SK-N-SH (cell line): ENCODE measurements at regions not wholly inside any gene's neighbourhood (a gene's known extent, or its start where the extent isn't known, plus 50 kb on each side); places are given as distances from the start of the nearest gene placed in this dataset.

Source experiments
- CTCF ChIA-PET: fragments of 300-600, 350-600 bp; formaldehyde crosslinking; extraction: SDS; loops from one replicate; lab custom pipeline; 2021; lab: Yijun Ruan, JAX
- POLR2A ChIA-PET: fragments of 350-600 bp; sonication (Branson Sonifier 250); formaldehyde crosslinking; extraction: SDS; loops from one replicate; lab custom pipeline; 2020; ENCODE audit warnings: antibody characterized with exemption, inconsistent platforms; lab: Yijun Ruan, JAX
- DNase-seq: peaks from one replicate; pipeline ENCODE4 v3.0.0; 2012
- H2AFZ ChIP-seq: fragments of 200-600 bp; sonication (generic); 2 replicates; pipeline ENCODE4 v1.8.1; 2016; ENCODE audit warnings: antibody characterized with exemption, mild to moderate bottlenecking, low read depth
- H3F3A ChIP-seq: fragments of 200-600 bp; sonication (generic); replicated peaks from 2 replicates; pipeline ENCODE3; 2016; ENCODE audit warnings: antibody characterized with exemption, mild to moderate bottlenecking; ENCODE audit not compliant: insufficient read depth
- H3K27ac ChIP-seq, 2 experiments: fragments of 200-500 bp in 1 of 2; fragments of 200-600 bp in 1 of 2; sonication (Bioruptor generic) in 1 of 2; sonication (generic), shearing (Covaris generic) in 1 of 2; 2 replicates each; pipeline versions ENCODE4 v1.5.1 to v1.6.1; 2014 to 2016; ENCODE audit warnings: low read depth in 2 of 2, inconsistent platforms in 1 of 2, low read length in 1 of 2, mild to moderate bottlenecking in 1 of 2, mixed read lengths in 1 of 2
- H3K27me3 ChIP-seq: fragments of 200-600 bp; sonication (generic), shearing (Covaris generic); 2 replicates; pipeline ENCODE4 v1.6.1; 2016; ENCODE audit warnings: mixed run types; ENCODE audit not compliant: insufficient read depth
- H3K36me3 ChIP-seq, 2 experiments: fragments of 200-500 bp in 1 of 2; fragments of 200-600 bp in 1 of 2; sonication (Bioruptor generic) in 1 of 2; sonication (generic) in 1 of 2; replicated peaks in 1 of 2; 2 replicates each; pipeline versions ENCODE3 to v1.5.1; 2014 to 2016; ENCODE audit warnings: low read length in 1 of 2, mild to moderate bottlenecking in 1 of 2; ENCODE audit not compliant: insufficient read depth in 2 of 2, control insufficient read depth in 1 of 2
- H3K4me1 ChIP-seq, 2 experiments: fragments of 200-500 bp in 1 of 2; fragments of 200-600 bp in 1 of 2; sonication (Bioruptor generic) in 1 of 2; sonication (generic), shearing (Covaris generic) in 1 of 2; 2 replicates each; pipeline versions ENCODE4 v1.5.1 to v1.6.1; 2014 to 2016; ENCODE audit warnings: low read depth in 1 of 2, low read length in 1 of 2, mixed run types in 1 of 2; ENCODE audit not compliant: insufficient read depth in 2 of 2, control insufficient read depth in 1 of 2
- H3K4me2 ChIP-seq: fragments of 200-600 bp; sonication (generic), shearing (Covaris generic); 2 replicates; pipeline ENCODE4 v1.6.1; 2017; ENCODE audit warnings: mixed run types
- H3K4me3 ChIP-seq, 2 experiments: fragments of 200-500 bp in 1 of 2; fragments of 200-600 bp in 1 of 2; sonication (Bioruptor generic) in 1 of 2; sonication (generic), shearing (Covaris generic) in 1 of 2; 2 replicates each; pipeline versions ENCODE4 v1.5.1 to v1.8.1; 2014 to 2016; ENCODE audit warnings: low read depth in 2 of 2, inconsistent platforms in 1 of 2, low read length in 1 of 2, mild to moderate bottlenecking in 1 of 2, mixed read lengths in 1 of 2, moderate library complexity in 1 of 2
- H3K79me2 ChIP-seq: fragments of 200-600 bp; sonication (generic); 2 replicates; pipeline ENCODE4 v1.8.1; 2017; ENCODE audit warnings: mild to moderate bottlenecking; ENCODE audit not compliant: insufficient read depth
- H3K9ac ChIP-seq: fragments of 200-600 bp; sonication (generic); 2 replicates; pipeline ENCODE4 v1.6.1; 2017; ENCODE audit warnings: mixed run types
- H3K9me2 ChIP-seq: fragments of 200-600 bp; sonication (generic); 2 replicates; pipeline ENCODE4 v1.6.1; 2017; ENCODE audit warnings: mixed run types
- H3K9me3 ChIP-seq: fragments of 200-600 bp; sonication (generic); 2 replicates; pipeline ENCODE4 v1.6.1; 2017; ENCODE audit warnings: mixed run types, mild to moderate bottlenecking, moderate library complexity
- H4K20me1 ChIP-seq: fragments of 200-600 bp; sonication (generic); 2 replicates; pipeline ENCODE4 v1.6.1; 2017; ENCODE audit warnings: mild to moderate bottlenecking, mixed run types; ENCODE audit not compliant: insufficient read depth
- CHD2 ChIP-seq: fragments of 150-350 bp; IDR thresholded peaks from 2 replicates; pipeline ENCODE4 v1.6.1; 2018; ENCODE audit warnings: low read length; ENCODE audit not compliant: partially characterized antibody
- EP300 ChIP-seq, 2 experiments: IDR thresholded peaks; 2 replicates each; pipeline versions ENCODE4 v1.4.0 to v1.6.1; 2012; ENCODE audit warnings: borderline replicate concordance in 1 of 2, low read depth in 1 of 2, low read length in 1 of 2
- FOSL2 ChIP-seq: IDR thresholded peaks from 2 replicates; pipeline ENCODE4 v1.4.0; 2012; ENCODE audit warnings: low read depth, mild to moderate bottlenecking, moderate library complexity, borderline replicate concordance
- FOXM1 ChIP-seq: IDR thresholded peaks from 2 replicates; pipeline ENCODE4 v1.4.0; 2012; ENCODE audit warnings: low read depth, mild to moderate bottlenecking
- GABPA ChIP-seq: IDR thresholded peaks from 2 replicates; pipeline ENCODE4 v1.4.0; 2012; ENCODE audit warnings: low read depth, mild to moderate bottlenecking
- GATA2 ChIP-seq: sonication (generic); formaldehyde crosslinking; IDR thresholded peaks from 2 replicates; pipeline ENCODE4 v1.5.0; 2020; ENCODE audit warnings: mild to moderate bottlenecking, missing genetic modification reagents
- JUND ChIP-seq: IDR thresholded peaks from 2 replicates; pipeline ENCODE4 v1.4.0; 2012
- MAX ChIP-seq: IDR thresholded peaks from 2 replicates; pipeline ENCODE4 v1.4.0; 2012; ENCODE audit warnings: low read depth
- MEF2A ChIP-seq: IDR thresholded peaks from 2 replicates; pipeline ENCODE4 v1.4.0; 2012; ENCODE audit warnings: low read depth, borderline replicate concordance
- NFIC ChIP-seq: IDR thresholded peaks from 2 replicates; pipeline ENCODE4 v1.4.0; 2012; ENCODE audit warnings: borderline replicate concordance
- PBX3 ChIP-seq: IDR thresholded peaks from 2 replicates; pipeline ENCODE4; 2012
- REST ChIP-seq: IDR thresholded peaks from 2 replicates; pipeline ENCODE4 v1.6.1; 2012; ENCODE audit warnings: mild to moderate bottlenecking, low read depth, low read length, moderate library complexity
- RFX5 ChIP-seq: IDR thresholded peaks from 2 replicates; pipeline ENCODE4 v1.6.1; 2012; ENCODE audit warnings: mild to moderate bottlenecking, improper control_type of control experiment, low read length
- SIN3A ChIP-seq: IDR thresholded peaks from 2 replicates; pipeline ENCODE4 v1.6.1; 2012; ENCODE audit warnings: low read depth, mild to moderate bottlenecking, low read length, moderate library complexity, borderline replicate concordance
- SMC3 ChIP-seq: IDR thresholded peaks from 2 replicates; pipeline ENCODE4 v1.6.1; 2012; ENCODE audit warnings: low read depth, low read length, improper control_type of control experiment
- TAF1 ChIP-seq: IDR thresholded peaks from 2 replicates; pipeline ENCODE4 v1.6.1; 2012; ENCODE audit warnings: low read depth, mild to moderate bottlenecking, low read length, moderate library complexity, borderline replicate concordance
- TCF12 ChIP-seq: IDR thresholded peaks from 2 replicates; pipeline ENCODE4 v1.4.0; 2012
- USF1 ChIP-seq: IDR thresholded peaks from 2 replicates; pipeline ENCODE4 v1.4.0; 2012; ENCODE audit warnings: low read depth, borderline replicate concordance
- YY1 ChIP-seq: IDR thresholded peaks from 2 replicates; pipeline ENCODE4 v1.4.0; 2012; ENCODE audit warnings: low read depth, mild to moderate bottlenecking

GRCh38 chr15:62928242-62928999 lies 114.1 kb upstream of the TPM1 start (continued):
- TF ChIP-seq REST (0 out of 2 replicates have a peak, but pooled peaks have one; percentile 7), SIN3A (peak; percentile 67; the same call in 1 of the 2 replicates), FOXM1 (peak; percentile 89), YY1 (0 out of 2 replicates have a peak, but pooled peaks have one; percentile 16), JUND (peak; percentile 84), USF1 (no peak), EP300 (IDR thresholded peaks at IDR 0.05; ENCODE audit: borderline replicate concordance in 1 of 2, low read depth in 1 of 2, low read length in 1 of 2) (peak; percentile 54 to 91)

- Histone ChIP-seq H3K36me3 (no peaks in the 10 kb centered on the region), H3K9me2 (no peaks in the 10 kb centered on the region), H3K27me3 (no peaks in the 10 kb centered on the region), H2AFZ (no peak overlapping the region), H3K4me3 (no peak overlapping the region), H3K9ac (peak overlapping the region; percentile 51; the same call in 1 of the 2 replicates), H3K4me1 (peaks cover 27 to 31% of the 10 kb centered on the region in 2 experiments), H3K27ac (peak overlapping the region; percentile 95 to 96), H4K20me1 (no peaks in the 10 kb centered on the region), H3K79me2 (peaks cover 6% of the 10 kb centered on the region; the same call in 1 of the 2 replicates), H3K9me3 (no peaks in the 10 kb centered on the region), H3F3A (peaks cover 70% of the 10 kb centered on the region), H3K4me2 (peak overlapping the region; percentile 68)
- ChIA-PET POLR2A (no interaction called here), CTCF (interaction anchor here (1.0 to 2.5 kb wide), 10 partner anchors 9 to 164 kb away, joined by 3 to 10 read pairs (median 4); no protein-coding TSS in a partner anchor)
- no peak for DNase-seq
- TF ChIP-seq JUND (peak; percentile 67), GABPA (no peak), MEF2A (0 out of 2 replicates have a peak, but pooled peaks have one; percentile 2), SIN3A (no peak; the same call in 1 of the 2 replicates), PBX3 (peak; percentile 8; the same call in 1 of the 2 replicates), TCF12 (no peak; the same call in 1 of the 2 replicates), TAF1 (no peak), CHD2 (no peak), GATA2 (CRISPR knock-in tag) (no peak), REST (no peak), MAX (peak; percentile 34; the same call in 1 of the 2 replicates), RFX5 (no peak), FOXM1 (no peak; the same call in 1 of the 2 replicates), FOSL2 (peak; percentile 93), EP300 (IDR thresholded peaks at IDR 0.05; ENCODE audit: borderline replicate concordance in 1 of 2, low read depth in 1 of 2, low read length in 1 of 2) (peak in 1 of 2 experiments; percentile 8; a peak in 1 of 4 replicates), NFIC (no peak), SMC3 (no peak)
These were observed 113.6 kb upstream of the TPM1 start for GRCh38 chr15:62929000-62929357.
